ENCODE measurements at regions not wholly inside any gene's neighbourhood (a gene's known extent, or its start where the extent isn't known, plus 50 kb on each side); places are given as distances from the start of the nearest gene placed in this dataset.

- TF ChIP-seq, protein P1, sequence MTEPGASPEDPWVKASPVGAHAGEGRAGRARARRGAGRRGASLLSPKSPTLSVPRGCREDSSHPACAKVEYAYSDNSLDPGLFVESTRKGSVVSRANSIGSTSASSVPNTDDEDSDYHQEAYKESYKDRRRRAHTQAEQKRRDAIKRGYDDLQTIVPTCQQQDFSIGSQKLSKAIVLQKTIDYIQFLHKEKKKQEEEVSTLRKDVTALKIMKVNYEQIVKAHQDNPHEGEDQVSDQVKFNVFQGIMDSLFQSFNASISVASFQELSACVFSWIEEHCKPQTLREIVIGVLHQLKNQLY (CRISPR knock-in tag; IDR thresholded peaks at IDR 0.05) = no peak
- no peak for TF ChIP-seq ATF2 (CRISPR knock-in tag; IDR thresholded peaks at IDR 0.05; ENCODE audit: borderline replicate concordance, low read depth)
- TF ChIP-seq, protein P2, sequence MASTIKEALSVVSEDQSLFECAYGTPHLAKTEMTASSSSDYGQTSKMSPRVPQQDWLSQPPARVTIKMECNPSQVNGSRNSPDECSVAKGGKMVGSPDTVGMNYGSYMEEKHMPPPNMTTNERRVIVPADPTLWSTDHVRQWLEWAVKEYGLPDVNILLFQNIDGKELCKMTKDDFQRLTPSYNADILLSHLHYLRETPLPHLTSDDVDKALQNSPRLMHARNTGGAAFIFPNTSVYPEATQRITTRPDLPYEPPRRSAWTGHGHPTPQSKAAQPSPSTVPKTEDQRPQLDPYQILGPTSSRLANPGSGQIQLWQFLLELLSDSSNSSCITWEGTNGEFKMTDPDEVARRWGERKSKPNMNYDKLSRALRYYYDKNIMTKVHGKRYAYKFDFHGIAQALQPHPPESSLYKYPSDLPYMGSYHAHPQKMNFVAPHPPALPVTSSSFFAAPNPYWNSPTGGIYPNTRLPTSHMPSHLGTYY (CRISPR knock-in tag; IDR thresholded peaks at IDR 0.05) = no peak
Measured at GRCh38 chr10:107585630-107586029, 421.1 kb upstream of the SORCS1 start (continued).

GRCh38 chr10:107583974-107584373, 419.5 kb upstream of the SORCS1 start:
- ChIA-PET CTCF (no interaction called here), POLR2A (no interaction called here)
- Mint-ChIP-seq H3K27me3 (ENCODE audit: low read depth) (no peaks in the 10 kb centered on the region), H3K27ac (no peak overlapping the region), H3K4me3 (no peak overlapping the region), H3K4me1 (peaks cover 19% of the 10 kb centered on the region), H3K9me3 (peaks cover 55% of the 10 kb centered on the region), H3K36me3 (peaks cover 42% of the 10 kb centered on the region)
- DNase-seq (ENCODE audit: low spot score) (no peak), ATAC-seq (no peak)
- TF ChIP-seq SMAD3 (CRISPR knock-in tag; IDR thresholded peaks at IDR 0.05; ENCODE audit: borderline replicate concordance) (no peak), RORB (CRISPR knock-in tag; IDR thresholded peaks at IDR 0.05) (no peak), GRHL2 (CRISPR knock-in tag; IDR thresholded peaks at IDR 0.05; ENCODE audit: insufficient replicate concordance, severe bottlenecking) (no peak), NFATC4 (CRISPR knock-in tag; IDR thresholded peaks at IDR 0.05) (no peak), ZNF317 (CRISPR knock-in tag; IDR thresholded peaks at IDR 0.05; ENCODE audit: borderline replicate concordance, low read depth) (no peak), ATF6 (CRISPR knock-in tag; IDR thresholded peaks at IDR 0.05) (no peak), ZBTB21 (CRISPR knock-in tag; IDR thresholded peaks at IDR 0.05; ENCODE audit: borderline replicate concordance) (no peak), ATF2 (CRISPR knock-in tag; IDR thresholded peaks at IDR 0.05; ENCODE audit: borderline replicate concordance, low read depth) (no peak), STAT6 (CRISPR knock-in tag; conservative IDR thresholded peaks at IDR 0.05; ENCODE audit: low read depth) (no peak), ESRRA (CRISPR knock-in tag; IDR thresholded peaks at IDR 0.05; ENCODE audit: borderline replicate concordance) (no peak), CREM (CRISPR knock-in tag; IDR thresholded peaks at IDR 0.05) (no peak), NFE2L1 (CRISPR knock-in tag; IDR thresholded peaks at IDR 0.05) (no peak), ZNF281 (CRISPR knock-in tag; IDR thresholded peaks at IDR 0.05) (no peak), ZNF423 (CRISPR knock-in tag; IDR thresholded peaks at IDR 0.05) (no peak), JUN (CRISPR knock-in tag; IDR thresholded peaks at IDR 0.05) (no peak)
- TF ChIP-seq, protein P3, sequence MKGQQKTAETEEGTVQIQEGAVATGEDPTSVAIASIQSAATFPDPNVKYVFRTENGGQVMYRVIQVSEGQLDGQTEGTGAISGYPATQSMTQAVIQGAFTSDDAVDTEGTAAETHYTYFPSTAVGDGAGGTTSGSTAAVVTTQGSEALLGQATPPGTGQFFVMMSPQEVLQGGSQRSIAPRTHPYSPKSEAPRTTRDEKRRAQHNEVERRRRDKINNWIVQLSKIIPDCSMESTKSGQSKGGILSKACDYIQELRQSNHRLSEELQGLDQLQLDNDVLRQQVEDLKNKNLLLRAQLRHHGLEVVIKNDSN (CRISPR knock-in tag; IDR thresholded peaks at IDR 0.05) = no peak

All from WTC11 (cell line).